ENCODE measurements at regions not wholly inside any gene's neighbourhood (a gene's known extent, or its start where the extent isn't known, plus 50 kb on each side); places are given as distances from the start of the nearest gene placed in this dataset.

GRCh38 chr21:38897532-38898421 is 92.0 kb downstream of the ETS2 start:
- H3K79me2 ChIP-seq (ENCODE audit: control insufficient read depth, insufficient read depth, low read length): no peaks in the 10 kb centered on the region
- no peak overlapping the region for H3K4me3 ChIP-seq (replicated peaks in 1 of 3; ENCODE audit: insufficient read depth in 1 of 3, low read depth in 1 of 3, low read length in 3 of 3)
- no peaks in the 10 kb centered on the region for H4K20me1 ChIP-seq (replicated peaks; ENCODE audit: control insufficient read depth, extremely low read depth, insufficient read depth, low read length)
- ChIA-PET CTCF (no interaction called here), POLR2A (no interaction called here)
- intact Hi-C loops (cut with micrococcal nuclease) (loop anchor here (5.0 kb wide), 1 partner anchor 90 kb away; the partner anchor contains the start of gene ETS2), dilution Hi-C loops (cut with MboI; ENCODE audit: extremely low pct_ligation_motif_present, low sequenced_read_pairs) (no loop called here)
- no peak overlapping the region for H2AFZ ChIP-seq (ENCODE audit: low read depth, low read length)
- H3K27me3 ChIP-seq (ENCODE audit: control insufficient read depth in 2 of 2, insufficient read depth in 2 of 2, low read length in 2 of 2): no peaks in the 10 kb centered on the region
- H3K4me1 ChIP-seq (ENCODE audit: control insufficient read depth, extremely low read depth, insufficient read depth, low read length): peaks cover 4% of the 10 kb centered on the region
- H3K4me2 ChIP-seq (ENCODE audit: insufficient read depth, low read length): no peak overlapping the region
- H3K9ac ChIP-seq (replicated peaks; ENCODE audit: extremely low read depth, insufficient read depth, low read length): no peak overlapping the region
- no peaks in the 10 kb centered on the region for H3K36me3 ChIP-seq (ENCODE audit: control insufficient read depth in 2 of 2, extremely low read depth in 1 of 2, insufficient read depth in 2 of 2, low read length in 2 of 2)
- DNase-seq (ENCODE audit: low read depth, low spot score) (no peak), FAIRE-seq (no peak)
- no peak overlapping the region for H3K27ac ChIP-seq (ENCODE audit: insufficient read depth, low read depth, low read length)
- H3K9me1 ChIP-seq (replicated peaks; ENCODE audit: control insufficient read depth, extremely low read depth, insufficient read depth, low read length): no peaks in the 10 kb centered on the region
- TF ChIP-seq EZH2 (IDR thresholded peaks at IDR 0.05; ENCODE audit: borderline replicate concordance, low read depth, low read length, severe bottlenecking): no peak
- no peak for TF ChIP-seq JUN (IDR thresholded peaks at IDR 0.05; ENCODE audit: borderline replicate concordance, insufficient read depth, insufficient read length, low read depth)
- TF ChIP-seq GATA2 (IDR thresholded peaks at IDR 0.05; ENCODE audit: insufficient read depth, insufficient read length, low read depth, low read length): no peak
- TF ChIP-seq FOS (IDR thresholded peaks at IDR 0.05; ENCODE audit: borderline replicate concordance, insufficient read depth, low read length): no peak
- TF ChIP-seq POLR2AphosphoS5 (IDR thresholded peaks at IDR 0.05; ENCODE audit: insufficient read depth, low read depth, low read length): no peak
- no peak for TF ChIP-seq CTCF (IDR thresholded peaks at IDR 0.05; ENCODE audit: extremely low read depth in 1 of 2, insufficient read depth in 1 of 2, low read depth in 1 of 2, low read length in 2 of 2)
- TF ChIP-seq POLR2A (IDR thresholded peaks at IDR 0.05; ENCODE audit: low read depth, low read length): no peak
- TF ChIP-seq MYC (IDR thresholded peaks at IDR 0.05; ENCODE audit: low read depth, low read length): no peak
- no peak for TF ChIP-seq MAX (IDR thresholded peaks at IDR 0.05; ENCODE audit: insufficient read depth, insufficient read length)
- no peaks in the 10 kb centered on the region for H3K9me3 ChIP-seq (replicated peaks; ENCODE audit: control insufficient read depth, insufficient read depth, low read length)
- BruUV-seq (replicated peaks): no TSS peak

All from endothelial cell of umbilical vein (primary cell).